ENCODE measurements at regions not wholly inside any gene's neighbourhood (a gene's known extent, or its start where the extent isn't known, plus 50 kb on each side); places are given as distances from the start of the nearest gene placed in this dataset.

DNA sequence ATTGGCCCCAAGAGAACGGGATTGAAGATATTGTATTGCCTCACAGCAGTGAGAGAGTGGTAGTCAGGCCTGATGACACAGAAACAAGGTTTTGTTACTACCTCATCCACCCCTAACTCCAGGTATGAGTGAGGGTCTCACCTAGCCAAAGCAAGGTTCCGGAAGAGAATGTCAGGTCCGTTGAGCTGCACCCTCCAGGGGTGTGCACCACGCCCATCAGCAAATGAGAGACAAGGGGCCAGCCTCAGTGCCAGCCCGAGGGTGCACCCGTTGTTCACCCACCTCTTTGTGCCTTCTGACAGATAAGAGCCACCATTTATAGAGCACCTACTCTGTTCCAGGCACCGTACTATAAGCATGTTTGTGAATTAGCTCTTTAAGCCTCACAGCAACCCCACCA, 121.9 kb upstream of the IPO9 start:
- no peak for TF ChIP-seq POLR2A (IDR thresholded peaks at IDR 0.05)
- TF ChIP-seq, protein P1, sequence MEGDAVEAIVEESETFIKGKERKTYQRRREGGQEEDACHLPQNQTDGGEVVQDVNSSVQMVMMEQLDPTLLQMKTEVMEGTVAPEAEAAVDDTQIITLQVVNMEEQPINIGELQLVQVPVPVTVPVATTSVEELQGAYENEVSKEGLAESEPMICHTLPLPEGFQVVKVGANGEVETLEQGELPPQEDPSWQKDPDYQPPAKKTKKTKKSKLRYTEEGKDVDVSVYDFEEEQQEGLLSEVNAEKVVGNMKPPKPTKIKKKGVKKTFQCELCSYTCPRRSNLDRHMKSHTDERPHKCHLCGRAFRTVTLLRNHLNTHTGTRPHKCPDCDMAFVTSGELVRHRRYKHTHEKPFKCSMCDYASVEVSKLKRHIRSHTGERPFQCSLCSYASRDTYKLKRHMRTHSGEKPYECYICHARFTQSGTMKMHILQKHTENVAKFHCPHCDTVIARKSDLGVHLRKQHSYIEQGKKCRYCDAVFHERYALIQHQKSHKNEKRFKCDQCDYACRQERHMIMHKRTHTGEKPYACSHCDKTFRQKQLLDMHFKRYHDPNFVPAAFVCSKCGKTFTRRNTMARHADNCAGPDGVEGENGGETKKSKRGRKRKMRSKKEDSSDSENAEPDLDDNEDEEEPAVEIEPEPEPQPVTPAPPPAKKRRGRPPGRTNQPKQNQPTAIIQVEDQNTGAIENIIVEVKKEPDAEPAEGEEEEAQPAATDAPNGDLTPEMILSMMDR (IDR thresholded peaks at IDR 0.05 in 4 of 5, conservative IDR thresholded peaks at IDR 0.05 in 1 of 5), result no peak
